ENCODE measurements at regions not wholly inside any gene's neighbourhood (a gene's known extent, or its start where the extent isn't known, plus 50 kb on each side); places are given as distances from the start of the nearest gene placed in this dataset.
A peak's percentile ranks its signal among the peaks of the same experiment; 100 is the strongest.

DNA sequence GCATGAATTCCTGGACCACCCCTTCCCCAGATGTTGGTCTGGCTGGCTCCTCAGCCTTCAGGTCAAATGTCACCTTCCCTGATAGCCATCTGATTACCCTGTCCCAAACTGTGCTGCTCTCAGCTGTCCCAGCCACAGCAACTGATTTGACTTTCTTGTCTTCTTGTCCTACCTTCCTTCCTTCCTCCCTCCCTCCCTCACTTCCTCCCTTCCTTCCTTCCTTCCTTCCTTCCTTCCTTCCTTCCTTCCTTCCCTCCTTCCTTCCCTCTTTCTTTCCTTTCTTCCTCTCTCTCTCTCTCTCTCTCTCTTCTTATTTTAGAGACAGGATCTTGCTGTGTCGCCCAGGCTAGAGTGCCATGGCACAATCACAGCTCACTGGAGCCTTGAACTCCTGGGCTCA lies 242.5 kb downstream of the RPS24 start:
- Mint-ChIP-seq H3K36me3 (no peaks in the 10 kb centered on the region), H3K27me3 (ENCODE audit: low read depth in 3 of 3) (peaks cover 4 to 10% (median 5%) of the 10 kb centered on the region in 3 donors), H3K27ac (no peak overlapping the region), H3K9me3 (no peaks in the 10 kb centered on the region), H3K4me3 (no peak overlapping the region), H3K4me1 (peaks cover 0 to 4% of the 10 kb centered on the region in 2 donors)
- no peak for DNase-seq

GRCh38 chr10:78277314-78278057 lies 243.8 kb downstream of the RPS24 start:
- Mint-ChIP-seq H3K36me3 (no peaks in the 10 kb centered on the region), H3K27me3 (ENCODE audit: low read depth in 3 of 3) (peaks cover 2 to 10% (median 4%) of the 10 kb centered on the region in 3 donors), H3K4me1 (peaks cover 0 to 4% of the 10 kb centered on the region in 2 donors), H3K4me3 (no peak overlapping the region), H3K27ac (no peak overlapping the region), H3K9me3 (no peaks in the 10 kb centered on the region)
- DNase-seq: no peak

DNA sequence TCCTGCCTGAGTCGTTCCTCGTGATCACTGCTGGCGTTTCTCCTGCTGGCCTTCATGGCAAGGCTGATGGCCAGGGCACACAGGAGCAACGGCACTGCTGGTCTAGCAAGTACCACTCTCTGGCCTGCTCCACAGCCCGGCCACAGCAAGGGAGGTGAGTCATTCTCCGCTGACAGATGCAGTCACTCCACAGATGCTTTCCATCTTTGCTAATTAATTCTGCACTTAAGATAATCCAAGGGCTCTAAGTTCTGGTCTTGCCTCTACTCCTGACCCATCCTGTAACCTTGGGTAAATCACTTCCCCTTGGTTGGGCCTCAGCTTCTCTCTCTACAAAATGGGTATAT lies 244.4 kb downstream of the RPS24 start:
- H3K9me3 Mint-ChIP-seq: no peaks in the 10 kb centered on the region
- peaks cover 0 to 4% of the 10 kb centered on the region in 2 donors for H3K4me1 Mint-ChIP-seq
- no peaks in the 10 kb centered on the region for H3K36me3 Mint-ChIP-seq
- DNase-seq: no peak
- H3K4me3 Mint-ChIP-seq: no peak overlapping the region
- H3K27ac Mint-ChIP-seq: peak overlapping the region in 1 of 6 donors; percentile 62
- peaks cover 2 to 10% (median 4%) of the 10 kb centered on the region in 3 donors for H3K27me3 Mint-ChIP-seq (ENCODE audit: low read depth in 3 of 3)

- no peaks in the 10 kb centered on the region for H3K9me3 Mint-ChIP-seq
- peaks cover 0 to 4% of the 10 kb centered on the region in 2 donors for H3K4me1 Mint-ChIP-seq
- H3K4me3 Mint-ChIP-seq: no peak overlapping the region
- no peak for DNase-seq
- H3K27ac Mint-ChIP-seq: no peak overlapping the region
- H3K36me3 Mint-ChIP-seq: no peaks in the 10 kb centered on the region
- peaks cover 4 to 8% (median 4%) of the 10 kb centered on the region in 3 donors for H3K27me3 Mint-ChIP-seq (ENCODE audit: low read depth in 3 of 3)
Observed at GRCh38 chr10:78279756-78280155, 246.1 kb downstream of the RPS24 start.

DNA sequence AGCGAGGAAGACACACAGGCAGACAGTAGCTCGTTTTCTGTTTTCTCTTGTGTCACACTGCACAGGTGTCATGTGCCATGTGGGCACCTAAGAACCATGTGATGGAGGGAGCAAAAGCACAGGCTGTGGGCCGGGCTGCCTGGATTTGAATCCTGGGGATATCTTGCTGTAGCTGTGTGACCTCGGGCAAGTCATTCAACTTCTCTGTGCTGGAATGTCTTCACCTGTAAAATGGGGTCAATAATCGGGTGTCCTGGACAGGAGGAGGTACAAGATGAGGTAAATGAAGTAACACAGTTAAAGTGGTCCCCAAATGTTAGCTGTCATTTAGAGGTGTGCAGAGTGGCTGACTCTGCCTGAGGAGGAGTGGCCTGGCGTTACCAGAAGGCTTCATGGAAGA lies 246.9 kb downstream of the RPS24 start:
- Mint-ChIP-seq H3K36me3 (no peaks in the 10 kb centered on the region), H3K9me3 (no peaks in the 10 kb centered on the region), H3K27me3 (ENCODE audit: low read depth in 3 of 3) (peaks cover 4 to 8% (median 4%) of the 10 kb centered on the region in 3 donors), H3K4me1 (peaks cover 0 to under 1% of the 10 kb centered on the region in 2 donors), H3K27ac (peak overlapping the region in 1 of 6 donors; percentile 42), H3K4me3 (no peak overlapping the region)
- no peak for DNase-seq

DNA sequence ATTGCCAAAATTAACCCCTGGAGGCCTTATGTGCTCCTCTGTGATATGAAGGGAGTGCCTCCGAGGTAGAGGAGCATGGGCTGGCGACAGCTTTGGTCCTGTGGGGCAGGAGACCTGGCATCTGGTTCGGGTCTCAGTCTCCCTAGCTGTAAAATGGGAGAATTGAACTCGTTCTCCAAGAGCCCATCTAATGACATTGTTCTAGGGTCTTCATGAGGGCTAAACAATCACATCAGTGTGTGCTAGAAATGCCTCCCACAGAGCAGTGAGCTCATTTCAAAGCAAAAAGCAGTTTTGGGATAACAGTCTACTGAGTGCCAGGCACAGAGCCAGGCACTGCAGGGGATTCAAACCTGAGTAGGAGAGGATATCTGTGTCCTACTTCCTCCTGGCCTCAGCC lies 248.0 kb downstream of the RPS24 start:
- no peaks in the 10 kb centered on the region for H3K36me3 Mint-ChIP-seq
- H3K27ac Mint-ChIP-seq: no peak overlapping the region
- no peak for DNase-seq
- H3K4me1 Mint-ChIP-seq: no peaks in the 10 kb centered on the region
- H3K4me3 Mint-ChIP-seq: no peak overlapping the region
- H3K9me3 Mint-ChIP-seq: no peaks in the 10 kb centered on the region
- peaks cover 3 to 6% (median 4%) of the 10 kb centered on the region in 3 donors for H3K27me3 Mint-ChIP-seq (ENCODE audit: low read depth in 3 of 3)

- DNase-seq: no peak
- Mint-ChIP-seq H3K27me3 (ENCODE audit: low read depth in 3 of 3) (peaks cover 1 to 4% (median 4%) of the 10 kb centered on the region in 3 donors), H3K4me3 (no peak overlapping the region), H3K36me3 (no peaks in the 10 kb centered on the region), H3K27ac (no peak overlapping the region), H3K4me1 (no peaks in the 10 kb centered on the region), H3K9me3 (no peaks in the 10 kb centered on the region)
Observed at GRCh38 chr10:78283069-78283682, 249.5 kb downstream of the RPS24 start.

DNA sequence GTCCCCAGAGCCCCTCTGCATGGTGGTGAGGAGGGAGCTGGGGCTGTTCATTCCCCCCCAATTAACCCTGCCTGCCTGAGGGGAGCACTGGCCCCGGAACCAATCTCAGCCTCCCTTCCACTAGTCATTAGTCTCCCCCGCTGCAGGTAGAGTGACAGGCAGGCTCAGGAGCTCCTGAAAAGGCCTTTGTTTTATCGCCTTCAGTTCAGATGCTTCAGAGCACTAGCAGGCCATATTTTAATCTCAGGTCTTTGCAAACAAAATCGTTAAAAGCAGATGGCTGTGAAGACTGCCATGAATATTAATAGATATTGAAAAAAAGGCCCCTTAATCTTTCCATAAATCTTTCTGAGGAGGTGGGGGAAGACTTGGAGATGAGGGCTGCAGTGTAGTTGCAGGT lies 250.7 kb downstream of the RPS24 start:
- DNase-seq: no peak
- H3K36me3 Mint-ChIP-seq: no peaks in the 10 kb centered on the region
- H3K9me3 Mint-ChIP-seq: no peaks in the 10 kb centered on the region
- H3K27ac Mint-ChIP-seq: no peak overlapping the region
- H3K4me1 Mint-ChIP-seq: no peaks in the 10 kb centered on the region
- no peak overlapping the region for H3K4me3 Mint-ChIP-seq
- H3K27me3 Mint-ChIP-seq (ENCODE audit: low read depth in 3 of 3): peaks cover 2 to 5% (median 4%) of the 10 kb centered on the region in 3 donors

DNA sequence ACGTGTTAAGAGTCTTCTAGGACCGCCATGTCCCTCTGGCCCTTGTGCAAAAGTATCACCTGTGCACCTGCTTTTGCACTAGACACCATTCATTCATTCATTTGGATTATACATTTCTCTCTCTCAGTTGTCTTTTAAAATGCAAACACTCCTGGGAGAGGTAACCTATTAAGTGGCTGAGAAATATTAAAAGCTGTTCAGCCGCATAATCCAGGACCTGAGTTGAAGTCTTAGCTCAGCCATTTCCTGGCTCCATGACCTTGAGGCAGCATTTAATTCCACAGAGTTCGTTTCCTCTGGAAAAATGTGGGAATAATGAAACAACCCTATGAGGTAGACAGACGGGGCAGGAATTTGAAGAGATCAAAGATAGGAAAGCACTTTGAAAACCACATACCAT lies 251.6 kb downstream of the RPS24 start:
- Mint-ChIP-seq H3K27ac (no peak overlapping the region), H3K4me1 (no peaks in the 10 kb centered on the region), H3K27me3 (ENCODE audit: low read depth in 3 of 3) (peaks cover 3 to 5% (median 4%) of the 10 kb centered on the region in 3 donors), H3K4me3 (no peak overlapping the region), H3K9me3 (no peaks in the 10 kb centered on the region), H3K36me3 (no peaks in the 10 kb centered on the region)
- DNase-seq: no peak

GRCh38 chr10:78286186-78286585 lies 252.5 kb downstream of the RPS24 start:
- no peaks in the 10 kb centered on the region for H3K4me1 Mint-ChIP-seq
- H3K36me3 Mint-ChIP-seq: no peaks in the 10 kb centered on the region
- no peak overlapping the region for H3K4me3 Mint-ChIP-seq
- H3K27me3 Mint-ChIP-seq (ENCODE audit: low read depth in 3 of 3): peaks cover 1 to 3% (median 2%) of the 10 kb centered on the region in 3 donors
- no peak overlapping the region for H3K27ac Mint-ChIP-seq
- no peaks in the 10 kb centered on the region for H3K9me3 Mint-ChIP-seq
- no peak for DNase-seq

- Mint-ChIP-seq H3K27me3 (ENCODE audit: low read depth in 3 of 3) (peaks cover 1 to 3% (median 2%) of the 10 kb centered on the region in 3 donors), H3K27ac (no peak overlapping the region), H3K4me1 (no peaks in the 10 kb centered on the region), H3K9me3 (no peaks in the 10 kb centered on the region), H3K36me3 (no peaks in the 10 kb centered on the region), H3K4me3 (no peak overlapping the region)
- no peak for DNase-seq
Observed at GRCh38 chr10:78286668-78287067, 253.0 kb downstream of the RPS24 start.

- no peak for DNase-seq
- no peaks in the 10 kb centered on the region for H3K9me3 Mint-ChIP-seq
- H3K4me3 Mint-ChIP-seq: no peak overlapping the region
- no peaks in the 10 kb centered on the region for H3K4me1 Mint-ChIP-seq
- H3K36me3 Mint-ChIP-seq: no peaks in the 10 kb centered on the region
- H3K27me3 Mint-ChIP-seq (ENCODE audit: low read depth in 3 of 3): peaks cover 1 to 6% (median 2%) of the 10 kb centered on the region in 3 donors
- H3K27ac Mint-ChIP-seq: no peak overlapping the region
Observed at GRCh38 chr10:78287618-78288017, 254.0 kb downstream of the RPS24 start.

GRCh38 chr10:78288663-78289062 lies 255.0 kb downstream of the RPS24 start:
- Mint-ChIP-seq H3K27me3 (ENCODE audit: low read depth in 3 of 3) (peaks cover 1 to 6% (median 2%) of the 10 kb centered on the region in 3 donors), H3K9me3 (no peaks in the 10 kb centered on the region), H3K4me1 (no peaks in the 10 kb centered on the region), H3K4me3 (no peak overlapping the region), H3K36me3 (no peaks in the 10 kb centered on the region), H3K27ac (no peak overlapping the region)
- DNase-seq: no peak

- no peaks in the 10 kb centered on the region for H3K9me3 Mint-ChIP-seq
- no peak for DNase-seq
- H3K36me3 Mint-ChIP-seq: no peaks in the 10 kb centered on the region
- peaks cover 0 to 6% (median 1%) of the 10 kb centered on the region in 3 donors for H3K27me3 Mint-ChIP-seq (ENCODE audit: low read depth in 3 of 3)
- no peak overlapping the region for H3K27ac Mint-ChIP-seq
- H3K4me3 Mint-ChIP-seq: no peak overlapping the region
- no peaks in the 10 kb centered on the region for H3K4me1 Mint-ChIP-seq
Observed at GRCh38 chr10:78290131-78290750, 256.6 kb downstream of the RPS24 start.
